T-helper 22 cell (primary cell): ENCODE measurements at regions not wholly inside any gene's neighbourhood (a gene's known extent, or its start where the extent isn't known, plus 50 kb on each side); places are given as distances from the start of the nearest gene placed in this dataset.
"Not testable (repeated sequence)": the region's sequence is repeated elsewhere in the genome, so short reads cannot be mapped to it uniquely, and the experiment has no call there.

ENCODE experiments used
- DNase-seq: peaks from one replicate; pipeline ENCODE4 v3.0.0-alpha.2; 2020; ENCODE audit warnings: low read depth

- no peak for DNase-seq
These were observed 945.4 kb upstream of the GYPC start for GRCh38 chr2:125710561-125710960.

GRCh38 chr2:125711075-125711474, 944.9 kb upstream of the GYPC start:
- no peak for DNase-seq

GRCh38 chr2:125713533-125713932, 942.4 kb upstream of the GYPC start:
- DNase-seq, result no peak

GRCh38 chr2:125721072-125721721, 934.8 kb upstream of the GYPC start:
- no peak for DNase-seq

GRCh38 chr2:125730921-125731320, 925.0 kb upstream of the GYPC start:
- DNase-seq, result no peak

GRCh38 chr2:125736306-125736705, 919.7 kb upstream of the GYPC start:
- DNase-seq, result no peak

GRCh38 chr2:125745514-125745913, 910.4 kb upstream of the GYPC start:
- no peak for DNase-seq

GRCh38 chr2:125746321-125747164, 909.4 kb upstream of the GYPC start:
- no peak for DNase-seq

- no peak for DNase-seq
These were observed 908.9 kb upstream of the GYPC start for GRCh38 chr2:125747165-125747425.

GRCh38 chr2:125756431-125756830, 899.5 kb upstream of the GYPC start:
- no peak for DNase-seq

GRCh38 chr2:125796784-125797183, 859.2 kb upstream of the GYPC start:
- no peak for DNase-seq

- no peak for DNase-seq
These were observed 858.8 kb upstream of the GYPC start for GRCh38 chr2:125797192-125797591.

GRCh38 chr2:125822746-125823145, 833.2 kb upstream of the GYPC start:
- no peak for DNase-seq

GRCh38 chr2:125825781-125826180, 830.2 kb upstream of the GYPC start:
- not testable (repeated sequence) for DNase-seq

GRCh38 chr2:125837128-125837527, 818.8 kb upstream of the GYPC start:
- DNase-seq, result no peak

- DNase-seq, result no peak
These were observed 818.3 kb upstream of the GYPC start for GRCh38 chr2:125837611-125838010.

GRCh38 chr2:125839945-125840344, 816.0 kb upstream of the GYPC start:
- no peak for DNase-seq

- DNase-seq, result no peak
These were observed 813.9 kb upstream of the GYPC start for GRCh38 chr2:125842041-125842440.

GRCh38 chr2:125850541-125850940, 805.4 kb upstream of the GYPC start:
- no peak for DNase-seq

GRCh38 chr2:125852364-125852763, 803.6 kb upstream of the GYPC start:
- no peak for DNase-seq

GRCh38 chr2:125853626-125854025, 802.3 kb upstream of the GYPC start:
- no peak for DNase-seq

- no peak for DNase-seq
These were observed 800.8 kb upstream of the GYPC start for GRCh38 chr2:125855204-125855603.

GRCh38 chr2:125857971-125858794, 797.8 kb upstream of the GYPC start:
- no peak for DNase-seq
